Stimulated activated CD4-positive, alpha-beta T cell treated with anti-CD3 and anti-CD28 coated beads, Interleukin-4, amount 100 ng/mL, for 48 hours (primary cell): ENCODE measurements at regions not wholly inside any gene's neighbourhood (a gene's known extent, or its start where the extent isn't known, plus 50 kb on each side); places are given as distances from the start of the nearest gene placed in this dataset.
"Not testable (repeated sequence)": the region's sequence is repeated elsewhere in the genome, so short reads cannot be mapped to it uniquely, and the experiment has no call there.

ENCODE experiments used
- DNase-seq, 2 donors: peaks; one replicate each; pipeline ENCODE4 v3.0.0-alpha.2; 2020; ENCODE audit warnings: low read depth in 2 of 2

DNA sequence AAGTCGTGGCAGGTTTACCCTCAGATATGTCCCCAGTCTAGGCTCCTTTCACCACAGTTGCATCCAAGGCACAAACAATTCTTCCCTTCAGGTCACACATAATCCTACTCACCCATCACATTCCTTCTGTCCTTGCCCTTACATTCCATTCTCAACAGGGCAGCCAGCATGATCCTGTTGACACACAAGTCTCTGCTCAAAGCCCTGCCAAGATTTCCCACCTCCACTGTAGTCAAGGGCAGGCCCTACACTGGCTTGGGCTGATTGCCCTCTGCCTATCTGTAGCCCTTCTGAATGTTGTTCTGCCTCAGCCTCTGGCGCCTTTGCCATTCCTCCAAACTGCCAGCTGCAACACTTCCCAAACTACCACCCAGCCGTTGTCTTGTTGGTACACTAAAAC lies 187.9 kb upstream of the AKR1E2 start:
- no peak for DNase-seq

DNA sequence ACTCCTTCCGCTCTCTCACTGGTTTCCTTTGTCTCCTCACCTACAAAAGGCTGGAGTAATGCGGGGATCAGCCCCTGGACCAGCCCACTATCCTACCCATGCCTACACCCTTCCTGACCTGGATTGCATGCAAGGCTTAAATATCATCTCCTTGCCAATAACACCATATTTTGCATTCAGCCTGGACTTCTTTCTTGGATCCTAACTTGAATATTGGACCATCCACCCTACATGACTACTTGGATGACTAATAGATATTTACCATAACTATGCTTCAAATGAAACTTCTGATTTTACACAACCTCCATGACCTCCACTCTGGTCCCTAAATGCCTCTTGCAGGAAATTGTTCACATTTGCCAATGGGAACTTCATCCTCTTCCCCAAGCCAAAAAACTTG lies 188.3 kb upstream of the AKR1E2 start:
- DNase-seq = no peak

DNA sequence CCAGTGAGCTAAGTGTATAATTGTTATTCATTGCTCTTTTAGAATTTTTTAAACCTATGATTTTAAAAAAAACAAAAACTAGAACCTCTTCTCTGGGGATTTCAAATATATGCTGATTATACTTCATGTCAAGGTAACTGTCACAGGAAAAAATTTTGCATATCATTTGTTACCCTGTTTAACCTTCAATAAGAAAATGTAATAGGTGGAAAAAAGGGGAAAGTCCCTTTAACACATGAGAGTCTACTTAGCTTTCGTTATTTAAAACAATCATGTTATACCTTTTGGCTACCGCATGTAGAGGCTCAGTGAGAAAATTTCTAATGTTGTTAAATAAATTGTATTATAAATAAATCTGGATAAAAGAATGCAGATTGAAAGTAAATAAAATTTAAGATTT lies 190.1 kb upstream of the AKR1E2 start:
- no peak for DNase-seq

DNA sequence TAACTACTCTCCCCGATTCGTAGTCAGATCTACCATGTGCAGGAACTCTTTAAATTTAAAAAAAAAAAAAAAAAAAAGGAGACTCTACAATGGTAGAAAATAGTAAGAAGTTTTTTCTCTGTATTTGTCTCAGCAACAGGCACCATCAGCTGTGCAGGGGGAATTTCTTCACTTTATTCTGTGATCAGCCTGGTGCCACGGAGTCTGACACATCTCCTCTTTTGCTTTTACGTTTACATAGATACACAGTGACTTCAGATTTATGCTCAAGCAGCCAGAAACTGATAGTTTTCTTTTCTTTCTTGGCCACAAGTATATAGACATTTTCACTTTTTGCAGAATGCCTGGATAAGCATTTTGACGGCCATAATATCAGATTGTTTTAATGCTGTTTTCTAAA lies 190.6 kb upstream of the AKR1E2 start:
- no peak for DNase-seq

DNA sequence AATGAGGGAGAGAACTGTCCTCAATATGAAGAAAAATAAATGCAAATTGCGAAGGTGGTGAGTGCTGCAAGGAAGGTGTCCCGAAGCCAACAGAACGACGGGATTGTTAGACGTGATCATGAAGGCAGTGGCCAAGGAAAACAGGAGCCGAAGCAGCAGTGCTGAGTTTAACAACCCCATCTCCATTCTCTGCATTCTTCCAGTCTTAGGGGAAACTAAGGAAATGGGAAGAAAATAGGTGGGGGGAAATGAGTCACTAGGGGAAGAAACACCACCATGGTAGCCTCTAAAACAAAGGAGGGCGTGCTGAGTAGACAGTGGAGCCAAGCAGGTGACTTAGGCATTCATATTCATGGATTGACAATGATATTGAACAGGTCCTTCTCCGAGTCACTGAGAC lies 192.2 kb upstream of the AKR1E2 start:
- no peak for DNase-seq

DNA sequence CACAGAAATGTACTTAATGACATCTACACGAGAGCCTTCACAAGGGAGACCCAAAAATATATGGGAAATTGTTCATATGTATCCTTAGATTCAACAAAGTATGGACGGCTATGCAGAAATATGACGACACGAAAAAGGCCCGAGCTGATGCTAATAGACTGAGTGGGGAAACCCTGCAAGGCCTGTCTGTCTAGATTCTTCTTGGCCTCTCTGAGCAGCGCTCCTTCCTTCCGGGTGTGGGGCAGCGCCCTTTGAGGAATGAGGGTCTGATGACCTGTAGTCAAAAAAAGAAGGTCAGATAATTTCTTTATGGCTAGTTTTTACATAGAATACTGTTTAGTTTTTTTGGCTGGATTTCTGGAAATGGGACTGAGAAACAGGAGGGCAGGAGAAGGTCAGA lies 192.8 kb upstream of the AKR1E2 start:
- DNase-seq = no peak

DNA sequence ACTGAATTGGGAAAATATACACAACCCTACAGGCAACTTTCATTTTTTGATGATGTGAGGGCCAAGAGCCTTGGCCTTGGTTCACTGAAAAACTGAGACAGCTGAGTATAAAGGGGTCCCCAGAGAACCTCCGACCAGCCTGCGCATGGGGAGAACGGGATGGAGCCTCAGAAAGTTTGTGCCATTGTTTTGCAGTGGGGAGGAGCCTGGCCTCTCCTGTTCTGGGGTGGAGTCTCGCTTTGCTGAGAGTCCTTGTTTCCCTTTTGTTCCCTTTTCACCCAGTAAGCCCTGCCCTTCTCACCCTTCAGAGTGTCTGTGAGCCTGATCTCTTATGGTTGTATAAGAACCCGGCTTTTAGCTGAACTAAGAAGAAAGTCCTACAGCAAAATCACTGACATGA lies 193.2 kb upstream of the AKR1E2 start:
- no peak for DNase-seq

DNA sequence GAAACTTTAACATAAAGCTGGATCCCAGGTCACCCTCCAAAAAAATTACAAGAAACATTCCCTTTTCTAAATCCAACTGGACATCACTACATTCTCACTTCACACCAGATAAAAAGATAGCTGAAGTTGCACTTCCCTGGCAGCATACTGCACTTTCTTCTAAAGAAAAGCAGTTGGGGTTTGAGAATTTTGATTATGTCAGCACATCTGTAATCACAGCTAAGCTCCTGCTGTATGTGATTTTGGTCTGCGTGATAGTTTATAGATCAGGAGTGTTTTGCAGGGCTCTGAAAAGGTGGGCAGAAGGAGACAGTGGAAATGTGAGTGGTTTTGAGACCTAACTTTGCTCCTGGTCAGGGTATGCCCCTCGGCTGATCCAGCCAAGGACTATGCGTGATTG lies 199.1 kb upstream of the AKR1E2 start:
- no peak for DNase-seq

DNA sequence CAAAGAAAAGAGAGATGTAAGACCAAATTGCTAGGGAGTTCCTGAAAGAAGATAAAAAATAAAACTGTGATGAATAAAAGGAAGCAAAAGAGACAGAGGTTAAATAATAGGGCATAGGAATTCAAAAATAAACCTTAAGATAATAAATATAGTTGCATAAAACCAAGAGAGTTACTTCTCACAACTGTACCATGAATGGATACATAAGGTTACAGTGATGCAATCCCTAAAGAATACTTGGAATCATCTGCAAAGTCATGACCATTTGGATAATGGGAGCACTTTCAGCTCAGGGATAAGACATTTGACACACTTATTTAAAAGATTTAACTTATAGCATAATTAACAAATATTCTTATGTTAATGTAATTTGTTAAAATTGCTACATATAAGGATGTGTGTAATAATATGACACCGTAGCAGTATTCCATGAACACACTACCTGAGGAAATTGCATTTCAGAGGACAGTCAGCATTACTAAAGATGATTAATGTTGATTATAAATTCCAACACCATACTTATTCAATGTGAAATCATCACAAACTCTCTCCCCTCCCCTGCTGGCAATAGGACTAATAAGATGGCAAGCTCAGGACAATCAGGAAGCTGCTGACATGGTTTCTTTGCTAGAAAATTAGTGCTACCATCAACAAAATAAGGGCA lies 202.1 kb upstream of the AKR1E2 start:
- DNase-seq = no peak

DNA sequence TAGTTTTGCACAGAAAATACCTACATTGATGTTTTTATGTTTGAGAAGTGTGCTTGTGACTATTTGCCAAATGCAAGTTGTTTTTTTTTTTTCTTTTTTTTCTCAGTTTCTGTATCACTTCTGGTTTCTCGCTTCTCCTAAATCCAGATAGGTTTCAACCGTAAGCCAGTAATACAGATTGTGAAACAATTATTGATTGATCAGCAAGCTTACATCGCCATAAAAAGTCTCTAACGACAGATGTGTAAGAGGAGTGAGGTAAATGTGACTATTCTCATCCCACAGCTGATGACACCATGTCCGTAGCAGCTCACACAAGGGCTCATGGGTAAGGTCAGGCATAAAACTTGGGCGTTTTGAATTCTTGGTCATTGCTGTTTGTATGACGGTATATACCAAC lies 202.8 kb upstream of the AKR1E2 start:
- DNase-seq = no peak

DNA sequence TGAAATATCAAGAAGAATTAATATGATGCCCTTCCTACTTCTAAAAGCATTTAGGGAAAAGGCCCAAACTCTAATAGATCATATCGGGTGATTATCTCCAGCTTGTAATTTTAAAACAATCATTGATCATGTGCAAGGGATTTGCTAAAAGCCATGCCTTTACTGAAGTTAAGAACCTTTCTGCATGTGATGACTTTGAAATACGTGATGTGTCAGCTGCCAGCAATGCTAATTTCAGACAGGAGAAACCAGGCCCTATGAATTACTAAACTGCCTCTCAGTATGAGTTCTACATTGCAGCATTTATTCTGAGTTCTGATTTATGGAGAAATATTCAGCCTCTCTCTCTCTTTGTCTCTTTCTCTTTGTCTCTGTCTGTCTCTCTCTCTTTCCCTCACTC lies 203.6 kb upstream of the AKR1E2 start:
- no peak for DNase-seq

DNA sequence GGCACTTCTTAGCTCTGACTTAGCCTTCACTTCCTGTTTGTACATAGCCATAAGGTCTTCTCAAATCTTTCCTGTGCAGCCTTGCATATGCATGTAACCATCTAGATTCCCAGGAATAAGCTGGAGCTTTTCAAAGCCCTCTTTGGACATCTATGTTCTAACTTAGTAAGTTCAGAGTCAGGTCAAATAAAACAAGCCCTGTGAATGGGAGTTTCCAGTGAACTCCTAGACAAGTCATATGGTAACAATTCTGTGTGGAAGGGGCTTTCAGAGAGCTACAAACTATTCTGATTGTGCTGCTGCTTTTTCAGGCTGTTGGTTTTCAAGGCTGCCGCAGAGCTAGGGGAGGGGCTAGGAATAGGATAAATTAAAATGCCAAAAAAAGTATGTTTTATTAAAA lies 208.4 kb upstream of the AKR1E2 start:
- DNase-seq = no peak

DNA sequence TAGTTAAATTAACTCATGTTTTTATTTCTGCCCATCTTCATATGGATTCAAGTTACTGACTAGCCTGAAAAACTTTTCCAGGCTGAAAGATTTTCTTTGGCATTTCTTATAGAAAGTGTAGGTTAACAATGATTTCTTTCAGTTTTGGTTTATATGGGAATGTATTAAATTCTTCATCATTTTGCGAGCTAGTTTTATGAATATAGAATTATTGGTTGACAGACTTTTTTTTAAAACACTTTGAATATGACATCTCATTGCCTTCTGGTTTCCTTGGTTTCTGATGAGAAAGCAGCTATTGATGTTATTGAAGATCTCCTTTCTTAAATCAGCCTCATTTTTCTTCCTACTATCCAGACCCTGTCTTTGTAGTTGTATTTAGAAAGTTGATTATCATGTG lies 211.0 kb upstream of the AKR1E2 start:
- no peak for DNase-seq

DNA sequence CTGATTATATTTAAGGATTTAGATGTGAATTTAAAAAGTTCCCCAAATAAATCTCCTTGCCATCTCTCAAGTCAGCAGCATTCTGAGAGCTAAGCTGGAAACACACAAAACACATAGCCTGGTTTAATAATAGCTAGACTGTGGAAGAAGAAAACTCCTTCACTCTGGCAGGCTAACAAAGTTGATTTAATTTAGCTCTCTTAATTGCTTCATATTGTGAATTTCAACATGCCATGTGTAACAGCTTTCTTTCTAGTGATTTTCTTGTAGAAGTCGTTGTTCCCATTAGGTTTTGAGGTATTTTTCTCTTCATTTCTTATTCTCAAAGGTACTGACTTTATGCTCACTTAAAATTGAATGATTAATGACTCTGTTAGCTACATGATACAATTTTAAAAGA lies 216.8 kb upstream of the AKR1E2 start:
- DNase-seq = no peak

DNA sequence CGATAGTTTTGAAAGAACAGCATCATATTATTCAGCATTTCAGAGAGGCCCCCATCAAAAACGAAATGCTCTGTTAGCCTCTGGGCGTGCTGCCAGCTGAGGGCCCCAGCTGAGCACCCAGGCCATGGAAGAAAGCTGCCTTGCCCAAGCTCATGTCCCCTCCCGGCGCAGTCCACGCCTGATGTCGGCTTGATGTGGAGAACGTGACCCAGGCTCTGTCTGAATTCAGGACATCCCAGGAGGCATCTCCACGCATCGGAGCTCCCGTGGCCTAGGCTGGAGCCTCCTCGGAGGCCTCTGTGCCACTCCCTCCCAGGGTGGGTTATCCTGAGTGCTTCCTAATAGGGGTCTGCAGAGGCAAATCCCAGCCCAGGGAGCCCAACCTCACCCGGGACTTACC lies 218.3 kb upstream of the AKR1E2 start:
- no peak for DNase-seq

DNA sequence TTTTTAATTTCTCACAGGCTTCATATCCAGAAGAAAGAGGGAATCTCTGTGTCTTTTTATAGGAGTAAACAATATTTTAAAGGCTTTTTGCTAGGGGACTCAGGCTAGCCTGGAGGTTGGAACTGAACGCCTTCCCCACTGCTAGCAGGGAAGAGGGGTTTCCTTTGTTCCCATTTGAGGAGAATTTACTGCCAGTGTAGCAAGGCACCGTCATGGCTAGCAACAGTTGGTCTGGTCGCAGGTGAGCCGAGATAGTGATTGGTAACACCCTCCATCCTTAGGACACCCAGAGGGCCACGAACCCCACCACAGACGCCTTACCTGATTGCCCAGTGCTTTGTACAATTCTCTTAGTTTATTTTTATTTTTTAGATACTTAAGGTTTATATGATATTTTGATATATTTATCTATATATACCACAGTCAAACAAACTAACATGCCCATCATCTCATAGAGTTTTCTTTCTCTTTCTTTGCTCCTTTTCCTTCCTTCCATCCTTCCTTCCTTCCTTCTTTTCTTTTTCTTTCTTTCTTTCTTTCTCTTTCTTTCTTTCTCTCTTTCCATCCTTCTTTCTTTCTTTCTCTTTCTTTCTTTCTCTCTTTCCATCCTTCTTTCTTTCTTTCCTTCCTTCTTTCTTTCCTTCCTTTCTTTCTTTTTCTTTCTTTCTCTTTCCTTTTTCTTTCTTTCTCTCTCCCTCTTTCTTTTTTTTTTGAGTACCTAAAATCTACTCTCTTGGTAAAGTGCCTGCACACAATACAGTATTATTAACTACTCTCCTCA lies 219.0 kb upstream of the AKR1E2 start:
- no peak for DNase-seq

DNA sequence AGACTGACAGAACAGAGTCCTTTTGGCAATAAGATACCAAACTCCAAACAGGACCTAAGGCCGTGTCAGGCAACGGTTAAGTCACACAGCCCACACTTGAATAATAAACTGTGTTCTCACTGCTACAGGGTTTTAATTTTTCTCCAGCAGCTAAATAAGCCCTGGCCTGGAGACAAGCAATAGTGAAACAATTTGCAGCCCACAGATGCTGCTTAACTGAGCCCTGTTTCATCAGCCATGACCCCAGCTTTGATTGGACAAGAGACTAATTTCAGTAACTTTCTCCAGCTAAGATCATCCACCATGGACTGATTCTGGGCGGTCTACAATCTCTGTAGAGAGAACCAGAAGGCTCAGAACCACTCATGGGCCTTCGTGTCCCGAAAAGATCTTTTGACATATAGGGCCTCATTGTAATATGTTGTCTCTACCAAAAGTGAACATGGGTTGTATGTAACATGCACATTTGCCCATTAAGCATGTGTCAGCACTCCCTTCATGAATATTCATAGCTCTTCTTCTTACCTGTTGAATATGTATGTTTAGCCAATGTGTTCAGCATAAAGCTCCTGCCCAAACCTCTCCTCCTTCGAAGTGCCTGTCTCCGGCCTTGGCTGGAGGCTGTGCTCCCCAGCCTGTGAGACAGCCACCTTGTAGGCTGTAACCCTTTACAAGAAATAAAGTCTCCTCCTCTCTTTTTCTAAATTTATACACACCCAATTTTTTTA lies 223.1 kb upstream of the AKR1E2 start:
- no peak for DNase-seq

DNA sequence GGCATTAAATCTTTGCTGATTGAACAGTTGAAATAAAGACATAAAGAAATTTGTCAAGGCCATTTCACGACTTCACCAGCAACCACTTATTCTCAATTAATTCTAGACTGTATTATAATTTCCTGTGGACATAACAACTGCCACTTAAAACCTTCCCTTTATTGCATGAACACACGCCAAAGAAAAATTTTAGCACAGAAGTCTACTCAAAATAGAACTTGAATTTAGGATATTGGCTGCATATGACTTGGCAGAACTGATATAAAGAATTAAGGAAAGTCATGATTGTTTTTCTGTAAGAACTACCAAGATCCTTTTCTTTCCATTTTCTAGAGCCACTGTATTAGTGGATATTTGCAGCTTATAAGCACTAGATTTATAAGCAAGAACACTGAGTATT lies 226.5 kb upstream of the AKR1E2 start:
- DNase-seq = no peak

DNA sequence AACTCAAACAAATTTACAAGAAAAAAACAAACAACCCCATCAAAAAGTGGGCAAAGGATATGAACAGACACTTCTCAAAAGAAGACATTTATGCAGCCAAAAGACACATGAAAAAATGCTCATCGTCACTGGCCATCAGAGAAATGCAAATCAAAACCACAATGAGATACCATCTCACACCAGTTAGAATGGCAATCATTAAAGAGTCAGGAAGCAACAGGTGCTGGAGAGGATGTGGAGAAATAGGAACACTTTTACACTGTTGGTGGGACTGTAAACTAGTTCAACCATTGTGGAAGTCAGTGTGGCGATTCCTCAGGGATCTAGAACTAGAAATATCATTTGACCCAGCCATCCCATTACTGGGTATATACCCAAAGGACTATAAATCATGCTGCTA lies 228.1 kb upstream of the AKR1E2 start:
- DNase-seq = not testable (repeated sequence)

DNA sequence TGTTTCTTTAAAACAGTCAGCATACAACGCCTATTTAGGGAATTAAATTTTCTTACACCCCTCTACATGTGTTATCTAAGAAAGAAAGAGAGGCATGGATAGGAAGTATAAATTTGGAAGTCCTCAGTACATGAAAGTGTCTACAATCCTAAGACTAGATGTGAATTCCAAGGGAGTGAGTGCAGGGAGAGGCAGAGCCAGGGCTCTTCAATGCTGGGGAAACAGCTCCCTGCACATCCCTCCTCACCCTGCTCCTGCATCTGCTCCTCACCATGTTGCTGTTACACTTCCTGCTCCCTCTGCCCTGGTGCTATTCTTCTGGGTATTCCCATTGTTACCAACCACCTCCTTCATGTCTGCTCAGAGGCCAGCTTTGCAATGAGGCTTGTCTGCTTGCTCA lies 229.1 kb upstream of the AKR1E2 start:
- no peak for DNase-seq

DNA sequence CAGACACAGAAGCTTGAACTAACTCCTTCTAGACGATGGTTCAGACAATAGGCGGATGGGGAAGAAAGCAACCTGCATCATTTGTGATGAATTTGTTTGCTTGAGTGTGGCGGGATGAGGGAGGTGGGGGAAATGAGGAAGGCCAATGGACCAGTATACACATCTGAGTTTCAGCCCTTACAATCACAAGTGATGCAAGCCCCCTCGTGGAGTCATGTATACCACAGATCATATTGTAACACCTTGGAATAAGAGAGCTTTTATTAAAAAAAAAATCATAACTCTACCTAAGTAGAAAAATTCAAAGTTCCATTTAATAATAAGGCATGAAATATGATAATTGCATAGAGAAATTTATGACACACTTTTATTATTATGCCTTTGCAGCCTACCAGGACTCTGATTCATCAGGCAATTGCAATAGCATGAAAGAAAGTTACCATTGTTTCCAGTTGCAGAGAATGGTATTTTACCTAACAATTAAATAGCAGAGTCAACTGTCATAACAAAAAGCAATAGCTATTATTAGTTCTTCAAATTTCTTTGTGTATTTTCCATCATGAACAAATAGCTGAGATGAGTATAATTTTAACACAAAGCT lies 230.2 kb upstream of the AKR1E2 start:
- DNase-seq = no peak

DNA sequence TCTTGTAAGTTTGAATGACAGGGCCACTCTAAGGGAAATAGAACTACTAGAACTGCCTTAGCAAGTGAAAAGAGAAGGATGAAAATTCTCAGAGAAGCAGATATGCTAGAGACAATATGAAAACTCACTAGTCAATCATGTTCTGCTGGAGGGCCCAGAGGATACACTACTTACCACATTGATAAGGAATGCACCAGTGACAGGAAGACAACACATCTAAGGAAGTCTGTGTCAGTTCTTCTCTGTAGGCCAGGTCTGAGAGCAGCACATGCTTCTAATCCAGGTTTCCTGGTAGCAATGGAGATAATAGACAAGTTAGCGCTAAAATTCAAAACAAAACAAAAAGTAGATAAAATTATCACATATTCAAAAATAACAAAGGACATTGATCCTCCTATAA lies 235.2 kb upstream of the AKR1E2 start:
- no peak for DNase-seq

DNA sequence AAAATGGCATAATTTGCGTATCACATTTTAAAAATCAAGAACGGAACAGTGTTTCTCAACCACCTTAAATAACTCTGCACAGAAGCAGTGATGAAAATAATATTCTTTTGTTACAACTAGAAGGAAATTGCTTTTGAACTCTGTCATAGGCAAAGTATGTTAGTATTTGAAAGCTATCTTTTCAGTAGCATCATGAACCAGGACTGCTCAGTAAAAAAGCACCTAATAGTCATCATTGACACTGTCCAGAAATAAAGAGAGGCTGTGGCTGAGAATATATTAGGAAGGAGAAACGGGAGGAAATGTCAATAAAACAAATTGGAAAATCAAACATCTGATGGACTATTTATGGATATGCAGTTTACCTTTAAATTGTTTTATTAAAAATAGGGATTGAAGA lies 237.2 kb upstream of the AKR1E2 start:
- no peak for DNase-seq
